GM18526 (cell line): ENCODE measurements at regions not wholly inside any gene's neighbourhood (a gene's known extent, or its start where the extent isn't known, plus 50 kb on each side); places are given as distances from the start of the nearest gene placed in this dataset.

Source experiments
- POLR2A ChIP-seq: IDR thresholded peaks from 3 replicates; pipeline ENCODE4 v1.6.1; 2011; ENCODE audit not compliant: insufficient read length; ENCODE audit errors: extremely low read depth

- no peak for TF ChIP-seq POLR2A
Measured at GRCh38 chr6:166739117-166739975, 112.3 kb upstream of the RPS6KA2 start.

GRCh38 chr6:166738386-166739116, 111.5 kb upstream of the RPS6KA2 start:
- TF ChIP-seq POLR2A, result no peak

GRCh38 chr6:166737261-166737660, 110.2 kb upstream of the RPS6KA2 start:
- TF ChIP-seq POLR2A, result no peak

GRCh38 chr6:166736634-166737033, 109.6 kb upstream of the RPS6KA2 start:
- TF ChIP-seq POLR2A, result no peak

DNA sequence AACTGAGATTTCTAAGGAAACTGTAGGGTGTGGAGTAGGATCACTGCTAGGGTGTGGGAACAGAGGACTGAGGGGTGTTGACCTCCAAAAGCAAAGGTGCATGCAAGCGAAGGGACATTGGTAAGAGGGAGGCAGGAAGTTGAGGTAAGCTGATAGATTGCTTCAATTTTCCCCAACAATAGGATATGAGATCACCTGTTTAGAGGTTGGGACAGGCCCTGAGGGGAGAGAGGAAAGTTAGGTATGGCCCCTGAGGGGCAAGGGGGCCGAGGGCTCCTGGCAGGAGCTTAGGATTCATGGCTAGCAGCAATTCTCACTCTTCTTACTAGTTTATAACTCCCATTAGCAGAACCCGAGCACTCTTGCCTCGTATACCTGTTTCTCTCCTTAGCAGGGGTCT, 106.8 kb upstream of the RPS6KA2 start:
- TF ChIP-seq POLR2A, result no peak

GRCh38 chr6:166729658-166730057, 102.6 kb upstream of the RPS6KA2 start:
- TF ChIP-seq POLR2A, result no peak

DNA sequence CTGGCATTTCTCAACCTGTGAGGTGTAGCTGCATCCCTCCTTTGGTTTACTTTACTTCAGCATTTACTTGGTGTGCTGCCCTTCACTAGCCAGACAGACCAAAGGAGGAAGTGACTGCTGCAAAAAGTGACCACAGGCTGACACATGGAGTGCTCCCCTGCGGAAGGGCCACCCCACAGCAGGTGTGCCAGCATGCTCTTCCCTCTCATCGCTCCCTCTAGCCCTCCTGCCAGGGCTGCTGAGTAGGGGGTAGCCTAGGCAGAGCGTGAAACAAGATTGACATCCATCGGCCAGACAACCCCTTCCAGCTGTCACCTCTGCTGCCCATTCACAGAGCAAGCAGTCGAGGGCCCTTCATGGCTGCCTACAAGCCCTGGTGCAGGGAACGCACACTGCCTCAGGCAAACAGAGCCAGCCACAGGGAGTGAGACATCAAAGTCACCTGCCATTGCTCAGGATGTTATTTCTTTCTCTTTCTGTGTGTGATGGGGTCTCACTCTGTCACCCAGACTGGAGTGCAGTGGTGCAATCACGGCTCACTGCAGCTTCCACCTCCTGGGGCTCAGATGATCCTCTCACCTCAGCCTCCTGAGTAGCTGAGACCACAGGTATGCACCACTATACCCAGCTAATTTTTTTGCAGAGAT, 102.0 kb upstream of the RPS6KA2 start:
- no peak for TF ChIP-seq POLR2A

GRCh38 chr6:166726201-166726600, 99.2 kb upstream of the RPS6KA2 start:
- TF ChIP-seq POLR2A, result no peak

- TF ChIP-seq POLR2A, result no peak
Measured at GRCh38 chr6:166725571-166725970, 98.5 kb upstream of the RPS6KA2 start.

- no peak for TF ChIP-seq POLR2A
Measured at GRCh38 chr6:166724576-166724975, 97.5 kb upstream of the RPS6KA2 start.

DNA sequence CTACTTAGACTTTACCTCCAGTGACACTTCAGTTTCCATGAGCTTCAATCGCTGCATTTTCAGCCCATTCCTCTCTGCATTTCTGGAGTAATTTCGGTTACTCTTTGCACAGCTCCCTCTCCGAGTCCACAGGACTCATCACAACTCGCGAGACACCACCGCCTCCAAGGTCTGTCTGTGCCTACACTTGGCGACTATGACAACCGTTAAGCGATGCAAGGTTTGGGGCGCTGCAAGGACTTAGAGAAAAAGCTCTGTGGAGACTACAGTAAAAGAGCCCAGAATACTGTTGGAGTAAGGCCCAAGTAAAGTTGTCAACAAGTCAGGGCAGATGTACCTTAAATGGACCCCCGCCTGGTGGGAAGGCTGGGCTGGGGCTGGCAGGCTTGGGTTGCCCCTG, 95.7 kb upstream of the RPS6KA2 start:
- TF ChIP-seq POLR2A, result no peak

GRCh38 chr6:166721576-166721975, 94.5 kb upstream of the RPS6KA2 start:
- TF ChIP-seq POLR2A, result no peak

GRCh38 chr6:166720856-166721255, 93.8 kb upstream of the RPS6KA2 start:
- TF ChIP-seq POLR2A, result no peak

DNA sequence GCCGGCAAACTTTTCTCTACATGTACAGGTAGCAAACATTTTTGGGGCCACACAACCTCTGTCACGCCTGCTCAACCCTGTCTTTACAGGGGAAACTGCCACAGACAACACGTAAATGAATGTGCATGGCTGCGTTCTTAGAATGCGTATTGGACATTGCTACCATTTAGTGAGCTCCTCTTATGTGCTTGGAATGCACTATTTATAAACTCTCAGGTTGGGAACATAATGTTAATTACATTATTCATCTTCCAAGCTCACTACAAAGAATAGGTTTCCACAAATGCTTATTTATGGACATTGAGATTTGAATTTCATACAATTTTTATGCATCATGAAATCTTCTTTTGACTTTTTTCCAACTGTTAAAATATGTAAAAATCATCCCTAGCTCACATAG, 92.0 kb upstream of the RPS6KA2 start:
- no peak for TF ChIP-seq POLR2A

GRCh38 chr6:166718516-166718915, 91.5 kb upstream of the RPS6KA2 start:
- TF ChIP-seq POLR2A, result no peak
